Natural killer cell (primary cell): ENCODE measurements at regions not wholly inside any gene's neighbourhood (a gene's known extent, or its start where the extent isn't known, plus 50 kb on each side); places are given as distances from the start of the nearest gene placed in this dataset.

Source experiments
- ATAC-seq, 3 donors: fragments of 150-1000 bp in 2 of 3; fragments of 200-7000 bp in 1 of 3; cut with Tn5 transposase; 1 replicate in 1 of 3; 2 replicates in 2 of 3; pipeline ENCODE4 v1.10.0; 2021; ENCODE audit warnings: mild to moderate bottlenecking in 2 of 3, moderate library complexity in 2 of 3
- DNase-seq, 2 donors: peaks; one replicate each; pipeline versions ENCODE4 v3.0.0 to v3.0.0-alpha.2; 2013 to 2021; ENCODE audit warnings: mixed read lengths in 1 of 2
- H3K27ac ChIP-seq: one replicate; pipeline ENCODE4 v1.5.1; 2013; ENCODE audit warnings: mild to moderate bottlenecking, low read length
- H3K27me3 ChIP-seq: one replicate; pipeline ENCODE4 v1.6.1; 2013; ENCODE audit warnings: low read length; ENCODE audit not compliant: control insufficient read depth, insufficient read depth
- H3K36me3 ChIP-seq: one replicate; pipeline ENCODE4 v1.6.1; 2013; ENCODE audit warnings: low read length; ENCODE audit not compliant: control insufficient read depth, insufficient read depth
- H3K4me1 ChIP-seq: one replicate; pipeline ENCODE4 v1.6.1; 2013; ENCODE audit warnings: low read length; ENCODE audit not compliant: control insufficient read depth, insufficient read depth
- H3K4me3 ChIP-seq: one replicate; pipeline ENCODE4 v1.5.1; 2013; ENCODE audit warnings: low read length
- H3K9me3 ChIP-seq: one replicate; pipeline ENCODE4 v1.6.1; 2013; ENCODE audit warnings: low read length; ENCODE audit not compliant: control insufficient read depth, insufficient read depth
- H3K27ac Mint-ChIP-seq, 2 donors: one replicate each; pipeline ENCODE4 v1.8.0; 2022; ENCODE audit warnings: mild to moderate bottlenecking in 2 of 2, mixed read lengths in 2 of 2, moderate library complexity in 1 of 2
- H3K27me3 Mint-ChIP-seq, 2 donors: one replicate each; pipeline ENCODE4 v1.8.0; 2022; ENCODE audit warnings: low read depth in 2 of 2, mixed read lengths in 2 of 2
- H3K36me3 Mint-ChIP-seq: one replicate; pipeline ENCODE4 v1.8.0; 2022; ENCODE audit warnings: mixed read lengths
- H3K4me1 Mint-ChIP-seq, 2 donors: one replicate each; pipeline ENCODE4 v1.8.0; 2022; ENCODE audit warnings: mixed read lengths in 2 of 2
- H3K4me3 Mint-ChIP-seq: one replicate; pipeline ENCODE4 v1.8.0; 2022; ENCODE audit warnings: mild to moderate bottlenecking, moderate library complexity, mixed read lengths
- H3K9me3 Mint-ChIP-seq, 2 donors: one replicate each; pipeline ENCODE4 v1.8.0; 2022; ENCODE audit warnings: mixed read lengths in 2 of 2
- CTCF ChIP-seq: fragments of 200-600 bp; IDR thresholded peaks from one replicate; pipeline ENCODE4 v1.8.0; 2022; ENCODE audit warnings: antibody characterized with exemption
- WGBS: methylation state at CpG from one replicate; pipeline ENCODE4 v1.1.7; 2013; ENCODE audit warnings: missing lambda C conversion rate; ENCODE audit not compliant: insufficient coverage; 5-methylcytosine and 5-hydroxymethylcytosine counted together
- intact Hi-C: fragments of 100-400 bp; cut with micrococcal nuclease; formaldehyde crosslinking; loops from one replicate; pipeline ENCODE4 v1.14.2; 2022

GRCh38 chr2:16246911-16247310 lies 306.6 kb downstream of the MYCN start:
- Mint-ChIP-seq H3K4me3 (no peak overlapping the region), H3K27ac (no peak overlapping the region), H3K27me3 (no peaks in the 10 kb centered on the region), H3K9me3 (no peaks in the 10 kb centered on the region), H3K36me3 (no peaks in the 10 kb centered on the region), H3K4me1 (no peaks in the 10 kb centered on the region)
- Histone ChIP-seq H3K27ac (no peak overlapping the region), H3K4me3 (no peak overlapping the region), H3K9me3 (no peaks in the 10 kb centered on the region), H3K4me1 (no peaks in the 10 kb centered on the region), H3K27me3 (no peaks in the 10 kb centered on the region), H3K36me3 (no peaks in the 10 kb centered on the region)
- WGBS = 92% methylated on average over 7 of the region's 7 CpGs
- no peak for TF ChIP-seq CTCF
- intact Hi-C loops = no loop called here
- DNase-seq (no peak), ATAC-seq (no peak)

- Histone ChIP-seq H3K9me3 (no peaks in the 10 kb centered on the region), H3K27me3 (no peaks in the 10 kb centered on the region), H3K4me3 (no peak overlapping the region), H3K27ac (no peak overlapping the region), H3K36me3 (no peaks in the 10 kb centered on the region), H3K4me1 (no peaks in the 10 kb centered on the region)
- intact Hi-C loops = no loop called here
- Mint-ChIP-seq H3K36me3 (no peaks in the 10 kb centered on the region), H3K9me3 (no peaks in the 10 kb centered on the region), H3K27ac (no peak overlapping the region), H3K4me1 (no peaks in the 10 kb centered on the region), H3K4me3 (no peak overlapping the region), H3K27me3 (no peaks in the 10 kb centered on the region)
- WGBS = 96% methylated on average over 2 of the region's 2 CpGs
- DNase-seq = no peak
- ATAC-seq = no peak
- TF ChIP-seq CTCF = no peak
Measured at GRCh38 chr2:16246281-16246850, 306.0 kb downstream of the MYCN start.

GRCh38 chr2:16245481-16246054 lies 305.2 kb downstream of the MYCN start:
- H3K9me3 ChIP-seq = no peaks in the 10 kb centered on the region
- DNase-seq (no peak), ATAC-seq (no peak)
- Mint-ChIP-seq H3K27me3 (no peaks in the 10 kb centered on the region), H3K36me3 (no peaks in the 10 kb centered on the region), H3K4me3 (no peak overlapping the region), H3K9me3 (no peaks in the 10 kb centered on the region), H3K4me1 (no peaks in the 10 kb centered on the region), H3K27ac (no peak overlapping the region)
- TF ChIP-seq CTCF = no peak
- no peaks in the 10 kb centered on the region for H3K27me3 ChIP-seq
- no peaks in the 10 kb centered on the region for H3K4me1 ChIP-seq
- WGBS = 91% methylated on average over 5 of the region's 5 CpGs
- no peak overlapping the region for H3K27ac ChIP-seq
- no peaks in the 10 kb centered on the region for H3K36me3 ChIP-seq
- H3K4me3 ChIP-seq = no peak overlapping the region
- intact Hi-C loops = no loop called here

GRCh38 chr2:16244966-16245320 lies 304.6 kb downstream of the MYCN start:
- H3K4me1 Mint-ChIP-seq = no peaks in the 10 kb centered on the region

More at GRCh38 chr2:16244966-16245320, 304.6 kb downstream of the MYCN start:
- no peaks in the 10 kb centered on the region for H3K27me3 ChIP-seq
- H3K4me3 ChIP-seq = no peak overlapping the region
- H3K4me1 ChIP-seq = no peaks in the 10 kb centered on the region
- ATAC-seq (no peak), DNase-seq (no peak)
- WGBS = 84% methylated on average over 5 of the region's 5 CpGs
- Mint-ChIP-seq H3K36me3 (no peaks in the 10 kb centered on the region), H3K9me3 (no peaks in the 10 kb centered on the region), H3K4me3 (no peak overlapping the region), H3K27ac (no peak overlapping the region), H3K27me3 (no peaks in the 10 kb centered on the region)
- intact Hi-C loops = no loop called here
- H3K27ac ChIP-seq = no peak overlapping the region
- no peaks in the 10 kb centered on the region for H3K9me3 ChIP-seq
- no peak for TF ChIP-seq CTCF
- no peaks in the 10 kb centered on the region for H3K36me3 ChIP-seq
